Gastrocnemius medialis (tissue), 4 donors: ENCODE measurements at regions not wholly inside any gene's neighbourhood (a gene's known extent, or its start where the extent isn't known, plus 50 kb on each side); places are given as distances from the start of the nearest gene placed in this dataset.

ENCODE experiments used
- POLR2A ChIP-seq, 2 donors: fragments of 450-650 bp; IDR thresholded peaks; one replicate each; pipeline ENCODE4 v1.6.1; 2017; ENCODE audit warnings: antibody characterized with exemption in 2 of 2, mild to moderate bottlenecking in 2 of 2, moderate library complexity in 2 of 2
- TF ChIP-seq, protein P1 (sequence below), 5 experiments: fragments of 450-650 bp in 3 of 5; fragments of 200-600 bp in 2 of 5; sonication (generic) in 2 of 5; IDR thresholded peaks in 4 of 5; conservative IDR thresholded peaks in 1 of 5; 1 replicate in 4 of 5; 2 replicates in 1 of 5; pipeline ENCODE4 v1.5.1; 2016 to 2019; ENCODE audit warnings: antibody characterized with exemption in 5 of 5, mild to moderate bottlenecking in 3 of 5, moderate library complexity in 3 of 5

DNA sequence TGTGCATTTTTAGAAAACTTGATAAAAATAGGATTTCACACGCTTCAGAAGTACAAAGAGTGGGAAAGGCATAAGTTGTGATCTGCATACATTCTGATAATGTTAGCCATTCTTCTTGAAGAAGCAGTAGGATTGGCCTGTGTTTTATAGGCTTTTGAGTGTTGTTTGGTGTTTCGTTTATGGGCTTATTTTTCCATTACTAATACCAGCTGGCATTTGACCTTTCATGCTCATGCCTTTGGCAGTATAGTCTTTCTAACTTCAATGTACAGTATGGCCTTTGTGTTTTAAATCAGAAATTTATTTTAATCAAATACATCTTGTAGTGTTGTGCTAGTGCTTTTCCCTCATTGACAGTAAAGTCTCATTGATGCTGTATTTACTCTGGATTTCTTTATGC is 51.5 kb upstream of the SLC4A4 start:
- TF ChIP-seq, protein P1, sequence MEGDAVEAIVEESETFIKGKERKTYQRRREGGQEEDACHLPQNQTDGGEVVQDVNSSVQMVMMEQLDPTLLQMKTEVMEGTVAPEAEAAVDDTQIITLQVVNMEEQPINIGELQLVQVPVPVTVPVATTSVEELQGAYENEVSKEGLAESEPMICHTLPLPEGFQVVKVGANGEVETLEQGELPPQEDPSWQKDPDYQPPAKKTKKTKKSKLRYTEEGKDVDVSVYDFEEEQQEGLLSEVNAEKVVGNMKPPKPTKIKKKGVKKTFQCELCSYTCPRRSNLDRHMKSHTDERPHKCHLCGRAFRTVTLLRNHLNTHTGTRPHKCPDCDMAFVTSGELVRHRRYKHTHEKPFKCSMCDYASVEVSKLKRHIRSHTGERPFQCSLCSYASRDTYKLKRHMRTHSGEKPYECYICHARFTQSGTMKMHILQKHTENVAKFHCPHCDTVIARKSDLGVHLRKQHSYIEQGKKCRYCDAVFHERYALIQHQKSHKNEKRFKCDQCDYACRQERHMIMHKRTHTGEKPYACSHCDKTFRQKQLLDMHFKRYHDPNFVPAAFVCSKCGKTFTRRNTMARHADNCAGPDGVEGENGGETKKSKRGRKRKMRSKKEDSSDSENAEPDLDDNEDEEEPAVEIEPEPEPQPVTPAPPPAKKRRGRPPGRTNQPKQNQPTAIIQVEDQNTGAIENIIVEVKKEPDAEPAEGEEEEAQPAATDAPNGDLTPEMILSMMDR (IDR thresholded peaks at IDR 0.05 in 4 of 5, conservative IDR thresholded peaks at IDR 0.05 in 1 of 5), result no peak
- no peak for TF ChIP-seq POLR2A (IDR thresholded peaks at IDR 0.05)
